Fibroblast of skin of back (primary cell): ENCODE measurements at regions not wholly inside any gene's neighbourhood (a gene's known extent, or its start where the extent isn't known, plus 50 kb on each side); places are given as distances from the start of the nearest gene placed in this dataset.

ENCODE experiments used
- DNase-seq: peaks from one replicate; pipeline ENCODE4 v3.0.0-alpha.2; 2013

DNA sequence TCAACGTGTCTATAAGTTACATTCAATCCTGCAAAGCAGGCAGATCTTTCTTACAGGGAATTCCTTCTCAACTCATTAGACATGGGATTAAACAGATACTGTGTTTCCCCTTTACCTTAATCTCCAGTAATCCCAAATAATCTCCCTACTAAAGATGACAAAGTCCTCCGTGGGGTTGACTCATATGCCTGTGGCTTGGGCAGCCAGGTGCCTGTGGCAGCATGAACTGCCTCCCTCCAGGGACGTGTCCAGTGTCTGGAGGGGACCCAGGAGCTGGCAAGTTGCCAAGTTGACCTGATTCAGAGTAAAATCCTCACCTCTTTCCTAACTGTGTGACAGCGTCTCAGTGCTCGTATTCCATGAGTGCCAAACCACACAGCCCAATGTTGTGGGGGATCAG, 94.6 kb upstream of the PTCH1 start:
- DNase-seq, result no peak

DNA sequence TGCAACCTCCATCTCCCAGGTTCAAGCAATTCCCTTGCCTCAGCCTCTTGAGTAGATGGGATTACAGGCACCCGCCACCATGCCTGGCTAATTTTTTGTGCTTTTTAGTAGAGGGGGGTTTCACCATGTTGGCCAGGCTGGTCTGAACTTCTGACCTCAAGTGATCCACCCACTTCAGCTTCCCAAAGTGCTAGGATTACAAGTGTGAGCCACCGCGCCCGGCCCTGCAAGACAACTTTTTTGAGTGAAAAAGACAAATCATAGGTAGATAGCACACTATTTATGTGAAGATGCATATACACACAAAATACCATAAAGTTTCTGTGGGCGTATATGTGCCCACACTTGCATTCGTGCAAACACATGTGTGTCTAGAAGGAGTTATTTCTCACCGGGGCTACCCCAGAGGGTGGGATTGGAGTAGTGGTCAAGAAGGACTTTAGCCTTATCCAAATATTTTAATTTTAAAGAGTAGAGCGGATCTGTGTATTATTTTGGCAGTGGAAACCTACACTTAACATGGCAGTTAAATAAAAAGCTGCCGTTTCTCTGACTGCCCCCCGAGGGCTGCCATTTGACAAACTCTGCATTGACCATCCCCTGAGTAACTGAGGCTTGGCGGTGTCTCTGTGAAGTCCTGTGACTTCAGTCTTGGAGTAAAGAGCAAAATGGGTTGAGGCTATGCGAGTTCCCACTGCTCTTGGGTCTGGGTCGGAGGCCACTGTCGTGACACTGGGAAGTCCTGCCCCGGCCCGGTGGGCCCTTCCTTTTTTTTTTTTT, 93.4 kb upstream of the PTCH1 start:
- DNase-seq, result no peak

DNA sequence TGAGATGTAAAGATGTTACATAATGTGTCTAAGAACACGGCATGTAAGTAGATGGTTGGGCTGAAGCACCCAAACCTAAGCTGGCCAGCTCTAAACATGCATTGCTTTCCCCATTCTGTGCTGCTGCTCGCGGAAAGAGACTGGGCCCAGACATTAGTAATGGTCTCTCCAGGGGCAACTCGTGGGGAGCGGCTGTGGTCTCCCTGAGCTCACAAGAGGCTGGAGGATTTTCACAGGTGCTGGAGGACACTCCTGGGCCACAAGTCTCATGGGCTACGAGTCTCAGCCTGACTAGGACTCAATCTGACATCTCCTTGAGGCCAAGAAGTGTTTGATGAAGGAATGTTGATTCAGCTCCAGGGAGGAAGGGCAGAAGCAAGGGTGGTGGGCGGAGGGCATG, 92.7 kb upstream of the PTCH1 start:
- no peak for DNase-seq

DNA sequence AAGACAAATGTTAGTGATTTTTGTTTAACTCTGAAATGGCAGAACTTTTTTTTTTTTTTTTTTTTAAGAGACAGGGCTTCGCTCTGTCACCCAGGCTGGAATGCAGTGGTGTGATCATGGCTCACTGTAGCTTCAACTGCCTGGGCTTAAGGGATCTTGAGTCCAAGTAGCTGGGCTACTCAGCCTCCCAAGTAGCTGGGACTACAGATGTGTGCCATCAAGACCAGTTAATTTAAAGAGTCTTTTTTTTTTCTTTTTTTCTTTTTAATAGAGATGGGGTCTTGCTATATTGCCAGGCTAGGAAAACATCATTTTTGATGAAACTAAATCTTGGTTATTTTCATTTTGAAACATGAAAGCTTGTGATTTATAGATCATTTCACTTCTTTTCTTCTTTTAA, 91.6 kb upstream of the PTCH1 start:
- no peak for DNase-seq

DNA sequence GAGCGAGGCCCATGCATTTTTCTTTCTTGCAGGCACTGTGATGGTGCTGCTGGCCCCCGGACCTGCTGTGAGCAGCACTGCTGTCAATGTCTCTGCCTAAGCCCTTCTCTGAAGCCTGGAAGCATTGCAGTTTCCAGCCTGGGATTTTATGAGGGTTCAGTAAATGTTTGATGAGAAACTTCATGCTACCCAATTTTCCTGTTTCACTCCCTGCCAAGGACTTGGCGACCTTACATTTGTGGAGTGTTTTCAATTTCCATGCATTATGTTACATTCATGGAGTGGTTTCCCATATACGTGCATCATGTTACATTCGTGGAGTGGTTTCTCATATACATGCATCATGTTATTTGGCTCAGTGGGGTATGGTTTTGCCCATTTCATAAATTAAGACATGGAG, 90.7 kb upstream of the PTCH1 start:
- no peak for DNase-seq

DNA sequence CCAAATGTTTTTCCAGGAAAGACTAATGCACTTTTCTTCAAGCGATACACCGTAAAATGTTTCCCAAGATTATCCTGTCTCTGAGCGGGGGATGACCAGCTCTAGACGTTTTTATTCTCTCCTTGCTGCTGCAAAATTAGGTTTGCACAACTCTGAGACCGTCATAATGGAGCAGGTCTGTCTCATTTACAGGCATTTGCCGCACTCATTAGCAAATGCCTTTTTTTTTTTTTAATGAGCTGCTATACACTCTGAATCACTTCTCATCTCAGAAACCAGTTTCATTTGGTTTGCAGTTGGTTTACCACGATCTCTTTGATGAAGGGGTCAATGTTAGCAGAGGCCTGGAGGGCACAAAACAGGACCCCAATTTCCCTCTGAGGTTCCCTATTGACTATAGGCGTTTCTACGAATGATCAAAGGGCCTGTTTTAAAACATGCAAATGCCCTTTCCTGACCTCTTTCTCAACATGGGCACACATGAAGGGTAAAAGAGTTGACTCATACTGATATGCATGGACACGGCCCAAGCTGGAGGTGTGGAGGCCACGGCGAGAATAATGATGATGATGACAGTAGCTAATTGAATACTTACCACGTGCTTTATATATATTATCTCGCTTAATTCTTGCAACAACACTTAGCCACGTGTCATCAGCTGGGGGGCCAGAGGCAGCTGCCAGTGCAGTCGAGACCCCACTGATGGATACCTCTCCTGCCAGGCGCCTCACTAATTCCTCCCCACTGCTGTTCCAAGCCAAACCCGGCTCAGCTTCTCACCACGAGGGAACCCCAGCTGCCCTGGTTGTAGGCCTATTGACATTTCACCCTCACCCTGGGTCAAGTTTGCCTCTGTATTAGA, 89.9 kb upstream of the PTCH1 start:
- DNase-seq, result no peak

DNA sequence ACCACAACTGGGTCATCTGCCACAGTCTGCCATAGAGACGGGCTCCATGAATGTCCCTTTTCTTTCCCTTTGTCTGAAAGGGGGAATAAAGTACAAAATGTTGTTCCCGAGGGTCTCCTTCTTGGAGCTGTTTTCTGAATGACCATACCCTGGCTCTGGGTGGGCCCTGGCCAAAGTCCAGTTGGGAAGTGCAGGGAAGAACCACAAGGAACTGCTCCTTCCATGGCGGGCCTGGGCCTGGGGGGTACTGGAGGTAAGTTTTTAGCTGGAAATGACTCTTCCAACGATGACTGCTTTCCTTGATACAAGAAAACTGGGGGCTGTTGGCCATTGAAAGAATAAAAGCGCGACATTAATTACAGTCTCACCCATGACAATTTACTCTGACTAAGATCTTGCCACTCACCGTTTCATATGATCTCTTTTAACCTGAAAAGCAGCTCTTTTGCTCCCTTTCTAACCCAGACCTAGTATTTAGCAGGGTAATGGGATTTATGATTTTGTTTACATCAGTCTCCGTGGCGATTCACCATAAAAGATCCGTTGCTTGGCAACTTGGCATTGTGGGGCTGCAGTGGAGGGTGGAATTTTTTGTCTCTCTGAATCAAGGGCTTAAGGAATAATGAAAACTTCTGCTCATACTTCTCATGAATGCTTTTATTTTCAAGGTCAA, 89.2 kb upstream of the PTCH1 start:
- no peak for DNase-seq

DNA sequence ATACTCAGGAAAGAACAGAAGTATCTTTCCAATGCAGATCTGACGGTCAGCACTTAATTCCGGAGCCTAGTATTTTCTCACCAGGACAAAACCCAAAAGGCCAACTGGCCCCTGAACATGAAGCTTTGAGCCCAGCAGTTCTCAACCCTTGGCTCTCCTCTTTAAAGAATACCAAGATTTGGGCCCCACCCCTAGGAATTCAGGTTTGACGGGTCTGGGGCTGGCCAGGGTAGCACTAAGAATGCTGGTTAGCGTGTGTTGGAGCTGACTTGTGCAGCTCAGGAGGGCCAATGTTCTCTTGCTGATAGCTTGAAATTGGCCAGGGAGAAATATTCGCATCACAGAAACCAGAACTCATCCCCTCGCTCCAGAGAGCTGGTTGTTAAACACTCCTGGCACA, 88.3 kb upstream of the PTCH1 start:
- no peak for DNase-seq

DNA sequence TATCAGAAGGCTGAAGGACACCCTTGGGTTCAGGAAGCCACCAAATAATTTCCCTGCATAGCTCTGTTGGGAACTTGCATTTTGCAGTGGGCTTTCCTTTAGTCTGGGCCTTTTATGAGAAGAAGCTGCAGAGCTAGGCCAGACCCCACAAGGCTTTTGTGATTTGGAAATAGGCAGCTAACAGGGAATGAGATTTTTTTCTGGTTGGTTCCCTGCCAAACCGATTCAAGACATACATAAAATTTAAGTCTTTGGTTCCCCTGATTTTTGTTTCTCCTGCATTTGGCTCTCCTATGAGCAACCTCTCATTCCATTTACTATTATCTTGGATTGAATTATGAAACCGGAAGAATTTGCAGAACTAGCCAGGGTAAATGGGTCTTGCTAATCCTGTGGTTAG, 81.5 kb upstream of the PTCH1 start:
- DNase-seq, result no peak

DNA sequence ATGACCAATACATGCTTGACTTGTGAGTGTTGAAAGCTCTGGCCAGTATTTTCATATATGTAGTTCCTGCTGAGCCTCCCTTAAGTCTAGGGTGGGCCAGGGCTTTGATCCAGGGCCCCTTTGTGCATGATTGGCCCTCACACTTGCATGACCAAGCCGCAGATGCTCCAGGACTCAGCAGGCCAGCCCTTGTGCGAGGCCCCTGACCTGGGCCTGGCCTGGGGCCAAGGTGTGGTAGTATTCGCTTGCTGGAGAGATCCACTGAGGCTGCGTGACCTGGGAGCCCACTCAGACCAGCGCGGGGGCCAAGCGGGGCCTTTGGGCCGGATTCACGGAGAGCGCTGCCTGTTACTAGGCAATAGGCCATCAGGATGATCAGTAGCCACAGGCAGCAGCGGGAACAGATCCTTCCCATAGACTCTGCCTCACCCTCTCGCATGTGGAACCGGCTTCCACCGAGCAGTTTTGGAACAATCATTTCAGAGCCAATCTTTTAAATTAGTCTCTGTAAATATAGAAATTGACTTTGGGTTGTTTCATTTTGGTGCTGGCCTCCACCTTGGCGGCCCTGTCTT, 79.0 kb upstream of the PTCH1 start:
- DNase-seq, result no peak

DNA sequence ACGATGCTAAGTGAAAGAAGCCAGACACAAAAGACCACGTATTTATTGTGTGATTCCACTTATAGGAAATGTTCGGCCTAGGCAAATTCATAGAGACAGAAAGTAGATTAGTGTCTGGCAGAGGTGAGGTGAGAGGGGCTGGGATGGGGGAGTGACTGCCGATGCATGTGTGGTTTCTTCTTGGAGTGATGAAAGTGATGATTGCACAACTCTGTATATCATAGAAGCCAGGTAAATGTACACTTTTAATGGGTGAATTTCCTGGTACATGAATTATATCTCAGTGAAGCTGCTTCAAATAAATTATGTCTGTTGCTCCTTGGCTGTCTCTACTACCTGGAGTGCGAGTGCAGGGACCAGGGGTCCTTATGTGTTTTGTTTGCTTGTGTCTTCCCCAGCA, 76.2 kb upstream of the PTCH1 start:
- DNase-seq, result no peak

DNA sequence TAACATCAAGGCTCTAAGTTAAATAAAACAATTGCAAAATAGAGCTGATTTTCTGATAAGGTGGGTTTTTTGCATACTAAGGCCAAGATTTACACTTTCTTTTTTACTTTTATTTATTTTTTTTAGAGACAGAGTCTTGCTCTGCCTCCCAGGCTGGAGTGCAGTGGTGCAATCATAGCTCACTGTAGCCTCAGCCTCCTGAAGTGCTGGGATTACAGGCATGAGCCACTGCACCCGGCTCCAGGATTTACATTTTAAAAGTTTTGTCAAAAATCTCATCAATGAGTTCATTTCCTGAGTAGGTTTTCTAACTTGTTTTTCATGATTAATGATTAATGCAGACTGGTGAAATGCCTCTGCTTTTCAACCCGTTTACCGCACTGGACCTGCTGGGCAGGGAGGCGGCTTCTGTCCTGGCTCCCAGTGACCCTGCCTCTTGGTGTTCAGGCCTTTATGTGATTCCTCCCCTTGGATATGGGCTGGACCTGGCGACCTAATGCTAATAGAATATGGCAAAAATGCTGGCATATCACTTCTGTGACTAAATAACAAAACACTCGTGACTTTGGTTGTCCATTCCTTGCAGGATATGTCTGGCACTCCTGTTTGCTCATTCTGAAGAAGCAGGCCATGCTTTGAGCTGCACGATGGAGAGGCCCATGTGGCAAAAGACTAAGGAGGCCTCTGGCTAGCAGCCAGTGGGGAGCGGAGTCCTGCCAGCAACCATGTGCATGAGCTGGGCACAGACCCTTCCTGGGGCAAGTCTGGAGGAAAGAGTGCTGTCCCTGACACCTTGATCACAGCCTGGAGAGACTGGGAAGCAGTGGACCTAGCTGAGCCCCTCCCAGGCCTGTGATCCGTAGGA, 72.2 kb upstream of the PTCH1 start:
- no peak for DNase-seq

DNA sequence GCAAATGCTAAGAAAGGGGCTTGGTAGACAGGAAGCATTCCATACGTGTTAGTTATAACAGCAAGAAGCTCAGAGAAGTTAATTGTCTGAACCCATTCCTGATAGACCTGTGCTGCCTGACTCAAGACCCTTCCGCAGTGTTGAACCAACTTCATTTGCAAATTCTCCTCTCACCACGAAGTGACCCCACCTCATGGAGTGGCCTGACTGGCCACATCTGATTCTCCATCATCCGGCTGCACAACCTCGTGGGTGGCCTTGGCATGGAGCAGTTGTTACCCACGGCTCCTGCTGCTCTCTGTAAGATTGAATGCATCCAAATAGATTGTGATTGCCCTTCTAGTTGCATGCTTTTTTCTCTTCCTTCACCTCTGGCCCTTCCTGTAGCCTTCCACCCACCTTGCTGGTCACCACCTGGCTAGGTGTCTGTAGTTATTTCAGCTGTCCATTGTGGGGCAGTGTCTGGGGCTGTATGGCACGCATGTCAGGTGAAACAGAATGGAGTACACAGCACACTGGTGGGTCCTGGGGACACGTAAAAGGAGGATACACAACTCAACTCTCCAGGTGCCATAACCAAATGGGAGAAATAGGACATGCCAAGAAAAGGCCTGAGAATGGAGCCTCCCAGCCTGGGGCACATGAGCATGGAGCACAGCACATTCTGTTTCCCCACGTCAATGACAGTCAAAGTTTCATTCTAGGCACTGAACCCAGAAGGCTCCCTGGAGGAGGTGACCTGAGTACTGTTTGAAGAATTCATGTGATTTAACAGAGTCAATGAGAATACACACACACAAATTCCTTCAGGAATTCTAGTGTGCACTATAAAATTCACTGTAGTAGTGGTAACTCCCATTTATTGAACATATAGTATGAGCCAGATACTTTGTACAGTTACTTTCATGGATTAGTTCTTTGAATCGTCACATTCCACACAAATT, 70.5 kb upstream of the PTCH1 start:
- no peak for DNase-seq

DNA sequence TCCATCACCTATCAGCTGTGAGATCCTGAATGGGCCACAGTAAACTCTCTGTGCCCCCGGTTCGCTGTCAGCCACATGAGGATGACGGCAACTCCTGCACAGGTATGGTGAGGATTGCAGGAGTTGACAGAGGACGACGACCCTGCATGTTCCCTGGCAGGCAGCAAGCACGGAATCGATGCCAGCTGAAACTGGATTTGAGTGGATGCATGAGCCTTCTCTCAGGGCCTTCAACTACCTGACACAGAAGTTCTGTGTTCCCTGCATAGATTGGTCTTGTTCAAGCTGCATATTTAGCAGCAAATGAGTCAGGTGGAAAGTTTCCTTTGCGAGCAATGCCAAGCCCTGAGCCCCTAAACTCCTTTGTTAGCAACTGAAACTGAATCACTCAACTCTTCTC, 69.6 kb upstream of the PTCH1 start:
- no peak for DNase-seq

DNA sequence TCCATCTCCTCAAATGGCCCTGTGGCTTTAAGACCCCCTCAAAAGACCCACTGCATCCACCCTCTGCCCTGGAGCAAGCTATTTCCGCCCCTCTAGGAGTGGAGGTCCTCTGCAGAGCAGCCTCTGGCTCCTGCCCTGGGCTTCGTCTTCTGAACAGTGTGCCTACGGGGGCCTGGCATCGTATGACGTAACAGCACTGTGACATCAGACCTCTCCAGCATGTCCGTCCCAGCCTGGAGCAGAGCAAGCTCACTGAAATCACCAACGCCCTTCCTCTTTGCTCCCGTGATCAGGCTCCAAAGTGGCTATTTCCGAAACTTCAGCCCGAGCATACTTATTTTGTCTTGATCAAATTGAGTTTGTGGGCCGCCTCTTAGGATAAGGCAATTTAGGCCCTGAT, 69.1 kb upstream of the PTCH1 start:
- DNase-seq, result no peak

DNA sequence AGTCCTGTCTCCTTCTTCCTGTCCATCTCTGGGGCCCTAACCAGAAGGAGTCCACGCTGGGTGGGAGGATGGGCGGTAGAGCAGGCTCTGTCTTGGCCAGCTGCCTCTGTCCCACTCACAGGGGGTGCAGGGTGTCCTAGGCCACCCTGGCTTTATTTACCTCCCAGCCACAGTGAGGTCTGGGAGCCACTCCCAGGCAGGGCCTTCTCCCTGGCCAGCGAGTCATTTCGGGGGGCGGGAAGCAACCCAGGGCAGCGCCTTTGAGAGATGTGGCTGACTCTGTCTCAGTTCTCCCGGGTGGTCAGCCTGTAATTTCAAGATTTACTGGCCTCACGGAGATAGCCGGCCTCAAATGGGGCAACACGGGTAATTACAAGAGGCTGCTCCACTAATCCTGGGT, 67.4 kb upstream of the PTCH1 start:
- no peak for DNase-seq

DNA sequence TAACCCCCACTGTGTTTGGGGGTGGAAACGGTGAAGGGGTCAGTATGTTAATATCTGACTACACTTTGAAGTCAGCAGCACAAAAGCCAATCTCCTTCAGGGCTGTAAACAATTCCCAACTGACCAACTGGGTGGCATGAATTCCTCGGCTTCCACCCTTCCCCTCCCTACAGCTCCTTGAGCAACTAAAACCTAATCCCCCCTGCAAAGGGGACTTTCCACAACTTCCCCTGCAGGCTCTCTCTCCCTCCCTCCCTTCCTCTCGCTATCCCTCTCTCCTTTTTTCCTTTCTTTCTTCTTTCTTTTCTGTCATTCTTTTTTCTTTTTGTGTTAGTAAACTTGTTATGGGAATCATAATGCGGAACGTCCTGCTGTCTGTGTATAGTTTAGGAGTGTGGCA, 65.1 kb upstream of the PTCH1 start:
- no peak for DNase-seq

DNA sequence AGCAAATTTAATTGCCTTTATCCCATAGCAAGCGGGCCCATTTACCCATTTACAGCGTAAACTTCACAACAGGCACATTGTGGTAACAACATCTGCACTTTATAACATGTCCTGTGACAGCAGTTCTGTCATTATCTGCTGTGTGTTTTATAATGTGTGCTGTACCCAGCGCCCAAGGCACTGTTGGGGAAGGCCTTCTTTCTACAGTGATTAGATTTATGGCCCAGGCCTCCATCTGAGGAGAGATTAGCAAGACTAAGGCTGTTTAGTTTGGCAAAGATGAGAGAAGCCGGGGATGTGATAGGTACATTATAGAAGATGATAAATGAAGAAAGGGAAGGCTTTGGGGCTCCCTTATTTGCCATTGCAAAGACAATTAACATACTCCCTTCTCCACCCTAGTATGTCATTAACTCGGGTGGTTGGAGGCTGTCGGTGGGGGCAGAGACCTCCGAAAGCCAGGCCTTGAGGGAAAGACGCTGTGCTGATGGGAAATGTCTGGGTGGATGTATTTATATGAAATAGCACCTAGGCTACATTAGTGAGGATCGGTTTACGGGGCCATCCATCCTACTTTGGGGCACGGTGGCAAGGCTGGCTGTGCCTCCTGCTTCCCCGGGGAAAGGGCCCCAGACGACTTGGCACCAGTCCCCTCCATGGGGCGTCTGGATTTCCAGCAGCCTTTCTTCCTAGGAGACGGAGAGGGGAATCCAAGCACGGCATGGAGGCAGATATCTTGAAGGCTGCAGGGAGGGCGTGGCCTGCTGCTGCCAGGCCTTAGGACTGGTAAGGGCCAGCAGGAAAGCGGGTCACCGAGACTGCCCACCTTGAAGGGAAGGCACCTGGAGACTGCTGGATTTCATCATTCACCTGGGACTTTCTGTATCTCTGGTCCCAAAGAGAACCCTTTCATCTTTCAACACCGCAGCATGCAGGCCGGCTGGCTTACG, 64.3 kb upstream of the PTCH1 start:
- DNase-seq, result no peak

DNA sequence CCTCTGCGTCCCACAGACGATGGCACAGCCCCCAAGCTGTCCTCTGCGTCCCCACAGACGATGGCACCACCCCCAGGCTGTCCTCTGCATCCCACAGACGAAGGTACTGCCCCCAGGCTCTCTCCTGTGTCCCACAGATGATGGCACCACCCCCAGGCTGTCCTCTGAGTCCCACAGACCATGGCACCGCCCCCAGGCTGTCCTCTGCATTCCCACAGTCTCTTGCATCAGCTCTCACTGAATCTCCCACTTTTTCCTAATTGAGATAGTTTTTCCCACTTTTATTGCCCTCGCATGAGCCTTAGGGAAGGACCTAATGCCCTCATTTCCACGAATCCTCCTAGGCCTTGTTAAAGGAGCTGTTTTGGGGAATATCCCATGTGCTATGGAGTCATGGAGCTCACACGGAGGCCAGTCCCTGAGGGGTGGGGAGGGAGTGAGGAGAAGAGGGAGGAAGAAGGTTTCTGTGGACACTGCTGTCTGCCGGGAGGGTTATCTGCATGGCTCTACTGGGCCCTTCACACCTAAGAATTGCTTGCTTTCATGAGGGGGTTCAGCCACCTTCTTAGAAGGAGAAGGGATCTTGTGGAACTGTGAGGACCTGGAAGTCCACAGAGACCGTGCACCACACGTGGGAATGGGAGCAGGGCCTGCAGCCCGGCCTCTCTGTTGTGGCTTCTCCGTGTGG, 58.2 kb upstream of the PTCH1 start:
- DNase-seq, result peak; percentile 20
